T-helper 2 cell treated with Interferon-gamma antibody and Interleukin-4, amounts not matched to agents 5 μg/mL and 100 μg/mL, for 36 hours (primary cell): ENCODE measurements at regions not wholly inside any gene's neighbourhood (a gene's known extent, or its start where the extent isn't known, plus 50 kb on each side); places are given as distances from the start of the nearest gene placed in this dataset.
"Not testable (repeated sequence)": the region's sequence is repeated elsewhere in the genome, so short reads cannot be mapped to it uniquely, and the experiment has no call there.

ENCODE experiments used
- DNase-seq: peaks from one replicate; pipeline ENCODE4 v3.0.0; 2021; ENCODE audit warnings: low spot score
- H3K27ac Mint-ChIP-seq: one replicate; pipeline ENCODE4 v1.8.0; 2021; ENCODE audit warnings: mild to moderate bottlenecking, mixed read lengths
- H3K27me3 Mint-ChIP-seq: one replicate; pipeline ENCODE4 v1.8.0; 2021; ENCODE audit warnings: low read depth, mixed read lengths
- H3K36me3 Mint-ChIP-seq: one replicate; pipeline ENCODE4 v1.8.0; 2021; ENCODE audit warnings: low read depth, mixed read lengths
- H3K4me1 Mint-ChIP-seq: one replicate; pipeline ENCODE4 v1.8.0; 2021; ENCODE audit warnings: low read depth, mixed read lengths
- H3K4me3 Mint-ChIP-seq: one replicate; pipeline ENCODE4 v1.8.0; 2022; ENCODE audit warnings: mild to moderate bottlenecking, moderate library complexity, mixed read lengths
- H3K9me3 Mint-ChIP-seq: one replicate; pipeline ENCODE4 v1.8.0; 2021; ENCODE audit warnings: mixed read lengths

DNA sequence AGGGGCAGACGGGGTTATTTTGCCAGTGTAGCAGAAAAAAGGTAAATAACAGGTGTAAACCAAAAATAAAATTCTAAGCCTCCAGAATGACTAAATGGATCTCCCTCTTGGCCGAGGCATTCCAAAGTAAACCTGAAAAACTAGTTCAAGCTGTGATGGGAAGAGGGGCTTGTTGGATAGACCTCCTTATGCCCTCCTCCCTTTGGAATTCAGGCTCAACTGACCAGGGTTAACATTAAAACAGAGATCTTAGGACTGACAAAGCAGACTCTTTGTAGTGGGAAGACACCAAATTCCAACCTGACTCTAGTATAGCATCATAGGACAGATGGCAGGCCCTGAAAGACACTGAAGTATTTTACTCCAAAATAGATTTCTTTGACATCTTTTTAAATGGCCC is 113.8 kb upstream of the ITGB1 start:
- H3K27ac Mint-ChIP-seq: no peak overlapping the region
- H3K4me3 Mint-ChIP-seq: no peak overlapping the region
- H3K36me3 Mint-ChIP-seq: no peaks in the 10 kb centered on the region
- peaks cover 1% of the 10 kb centered on the region for H3K4me1 Mint-ChIP-seq
- peaks cover 6% of the 10 kb centered on the region for H3K9me3 Mint-ChIP-seq
- H3K27me3 Mint-ChIP-seq: no peaks in the 10 kb centered on the region
- DNase-seq: no peak

- no peaks in the 10 kb centered on the region for H3K27me3 Mint-ChIP-seq
- no peak overlapping the region for H3K27ac Mint-ChIP-seq
- peaks cover 6% of the 10 kb centered on the region for H3K9me3 Mint-ChIP-seq
- H3K4me1 Mint-ChIP-seq: peaks cover 1% of the 10 kb centered on the region
- DNase-seq: no peak
- no peaks in the 10 kb centered on the region for H3K36me3 Mint-ChIP-seq
- no peak overlapping the region for H3K4me3 Mint-ChIP-seq
Measured at GRCh38 chr10:33070101-33070500, 112.1 kb upstream of the ITGB1 start.

DNA sequence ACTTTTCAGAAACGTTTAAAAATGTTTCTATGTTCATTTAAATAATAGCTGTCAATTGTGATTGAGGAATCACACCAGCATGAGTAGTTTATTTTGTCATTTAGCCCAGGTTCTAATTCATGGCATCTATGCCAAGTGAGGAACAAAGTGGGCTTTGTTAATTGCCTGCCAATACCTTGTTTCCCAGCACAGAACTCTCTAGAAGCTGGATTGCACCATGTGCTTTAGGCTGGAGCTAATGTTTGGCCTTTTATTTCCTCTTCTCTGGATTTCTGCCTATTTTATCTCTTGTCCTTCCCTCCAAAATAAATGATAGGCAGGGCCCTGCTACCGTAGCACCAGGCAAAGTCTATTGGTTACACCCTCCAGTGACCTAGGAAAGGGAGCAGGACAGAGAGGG is 109.9 kb upstream of the ITGB1 start:
- no peaks in the 10 kb centered on the region for H3K27me3 Mint-ChIP-seq
- H3K4me1 Mint-ChIP-seq: peaks cover 1% of the 10 kb centered on the region
- peaks cover 6% of the 10 kb centered on the region for H3K9me3 Mint-ChIP-seq
- no peak for DNase-seq
- no peak overlapping the region for H3K4me3 Mint-ChIP-seq
- no peaks in the 10 kb centered on the region for H3K36me3 Mint-ChIP-seq
- H3K27ac Mint-ChIP-seq: no peak overlapping the region

- Mint-ChIP-seq H3K4me3 (no peak overlapping the region), H3K27me3 (no peaks in the 10 kb centered on the region), H3K36me3 (no peaks in the 10 kb centered on the region), H3K9me3 (peaks cover 6% of the 10 kb centered on the region), H3K4me1 (peaks cover 1% of the 10 kb centered on the region), H3K27ac (no peak overlapping the region)
- DNase-seq: no peak
Measured at GRCh38 chr10:33067481-33067880, 109.5 kb upstream of the ITGB1 start.

DNA sequence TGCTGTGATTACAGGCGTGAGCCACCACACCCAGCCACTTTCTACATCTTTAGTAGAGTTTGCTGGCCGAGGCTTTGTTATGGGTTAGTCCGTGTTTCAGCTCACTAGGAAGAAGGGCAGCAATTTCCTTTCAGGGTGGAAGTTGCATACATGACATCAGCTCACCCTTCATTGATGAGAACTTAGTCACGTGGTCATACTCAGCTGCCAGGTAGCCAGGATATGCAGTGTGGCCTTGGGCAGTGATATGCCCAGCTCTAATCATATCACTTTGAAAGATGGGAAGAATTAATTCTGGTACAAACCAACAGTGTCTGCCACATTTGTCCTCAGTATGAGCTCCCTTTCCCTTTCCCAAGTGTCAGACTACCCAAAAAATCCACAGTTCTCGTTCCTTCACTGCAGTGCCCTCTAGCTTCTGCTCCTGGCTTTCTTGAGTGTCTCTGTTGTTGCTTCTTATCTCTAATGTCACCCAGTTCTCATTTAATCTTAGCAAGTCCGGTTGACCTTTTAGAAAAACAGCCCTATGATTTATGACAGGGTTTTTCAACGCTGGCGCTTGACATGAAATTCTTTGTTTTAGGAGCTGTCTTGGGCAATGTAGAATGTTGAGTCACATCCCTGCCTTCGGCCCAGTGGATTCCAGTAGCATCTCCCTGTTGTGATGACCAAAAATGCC is 108.7 kb upstream of the ITGB1 start:
- Mint-ChIP-seq H3K27ac (no peak overlapping the region), H3K36me3 (no peaks in the 10 kb centered on the region), H3K9me3 (peaks cover 6% of the 10 kb centered on the region), H3K4me1 (peaks cover 1% of the 10 kb centered on the region), H3K27me3 (no peaks in the 10 kb centered on the region), H3K4me3 (no peak overlapping the region)
- no peak for DNase-seq

DNA sequence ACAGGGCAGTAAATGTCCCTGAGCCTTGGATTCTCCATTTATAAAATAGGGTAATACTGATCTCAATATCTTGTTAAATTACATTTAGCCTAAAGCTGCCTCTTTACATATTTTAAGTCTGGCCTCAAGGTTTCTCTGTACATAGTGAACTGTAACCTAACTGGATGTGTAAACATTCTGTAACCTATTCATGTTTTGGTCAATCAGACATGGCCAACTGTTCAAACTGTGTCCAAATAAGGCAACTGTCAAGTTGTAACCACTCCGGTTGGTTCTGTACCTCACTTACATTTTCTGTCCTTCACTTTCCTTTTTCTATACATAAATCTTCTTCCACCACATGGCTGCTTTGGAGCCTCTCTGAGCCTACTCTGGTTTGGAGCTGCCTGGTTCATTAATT is 107.1 kb upstream of the ITGB1 start:
- H3K4me3 Mint-ChIP-seq: no peak overlapping the region
- H3K27me3 Mint-ChIP-seq: no peaks in the 10 kb centered on the region
- H3K36me3 Mint-ChIP-seq: no peaks in the 10 kb centered on the region
- no peak for DNase-seq
- H3K4me1 Mint-ChIP-seq: peaks cover 1% of the 10 kb centered on the region
- peaks cover 9% of the 10 kb centered on the region for H3K9me3 Mint-ChIP-seq
- H3K27ac Mint-ChIP-seq: no peak overlapping the region

GRCh38 chr10:33064706-33065105 is 106.7 kb upstream of the ITGB1 start:
- DNase-seq: no peak
- Mint-ChIP-seq H3K27ac (no peak overlapping the region), H3K4me3 (no peak overlapping the region), H3K9me3 (peaks cover 9% of the 10 kb centered on the region), H3K4me1 (peaks cover 1% of the 10 kb centered on the region), H3K27me3 (no peaks in the 10 kb centered on the region), H3K36me3 (no peaks in the 10 kb centered on the region)

GRCh38 chr10:33057620-33058019 is 99.6 kb upstream of the ITGB1 start:
- Mint-ChIP-seq H3K27ac (no peak overlapping the region), H3K4me3 (no peak overlapping the region), H3K9me3 (peaks cover 3% of the 10 kb centered on the region)

DNA sequence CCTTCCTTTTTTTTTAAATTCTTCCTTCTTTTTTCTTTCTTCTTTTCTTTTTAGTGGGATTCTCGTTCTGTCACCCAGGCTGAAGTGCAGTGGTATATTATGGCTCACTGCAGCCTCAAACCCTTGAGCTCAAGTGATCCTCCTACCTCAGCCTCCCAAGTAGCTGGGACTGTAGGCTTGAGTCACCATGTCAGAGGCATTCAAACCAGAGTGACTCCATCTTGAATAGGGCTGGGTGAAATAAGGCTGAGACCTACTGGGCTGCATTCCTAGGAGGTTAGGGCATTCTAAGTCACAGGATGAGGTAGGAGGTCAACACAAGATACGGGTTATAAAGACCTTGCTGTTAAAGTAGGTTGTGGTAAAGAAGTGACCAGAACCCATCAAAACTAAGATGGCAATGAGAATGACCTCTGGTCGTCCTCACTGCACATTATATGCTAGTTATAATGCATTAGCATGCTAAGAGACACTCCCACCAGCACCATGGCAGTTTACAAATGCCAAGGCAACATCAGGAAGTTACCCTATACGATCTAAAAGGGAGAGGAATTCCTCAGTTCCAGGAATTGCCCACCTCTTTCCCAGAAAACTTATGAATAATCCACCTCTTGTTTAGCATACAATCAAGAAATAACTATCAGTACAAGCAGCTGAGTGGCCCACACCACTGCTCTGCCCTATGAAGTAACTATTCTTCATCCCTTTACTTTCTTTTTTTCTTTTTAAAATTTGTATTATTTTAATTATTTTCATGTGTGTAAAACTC is 99.0 kb upstream of the ITGB1 start:
- Mint-ChIP-seq H3K9me3 (peaks cover 3% of the 10 kb centered on the region), H3K27me3 (peaks cover 25% of the 10 kb centered on the region), H3K36me3 (no peaks in the 10 kb centered on the region), H3K4me1 (no peaks in the 10 kb centered on the region), H3K27ac (no peak overlapping the region), H3K4me3 (no peak overlapping the region)
- no peak for DNase-seq

More at GRCh38 chr10:33057620-33058019, 99.6 kb upstream of the ITGB1 start:
- Mint-ChIP-seq H3K36me3 (no peaks in the 10 kb centered on the region), H3K4me1 (no peaks in the 10 kb centered on the region), H3K27me3 (peaks cover 22% of the 10 kb centered on the region)
- no peak for DNase-seq

GRCh38 chr10:33055625-33056024 is 97.6 kb upstream of the ITGB1 start:
- Mint-ChIP-seq H3K27me3 (peaks cover 25% of the 10 kb centered on the region), H3K4me3 (no peak overlapping the region), H3K9me3 (peaks cover 2% of the 10 kb centered on the region), H3K27ac (no peak overlapping the region), H3K4me1 (no peaks in the 10 kb centered on the region), H3K36me3 (no peaks in the 10 kb centered on the region)
- no peak for DNase-seq

- Mint-ChIP-seq H3K9me3 (no peaks in the 10 kb centered on the region), H3K27ac (no peak overlapping the region), H3K4me3 (no peak overlapping the region), H3K36me3 (no peaks in the 10 kb centered on the region), H3K4me1 (no peaks in the 10 kb centered on the region), H3K27me3 (peaks cover 25% of the 10 kb centered on the region)
- DNase-seq: no peak
Measured at GRCh38 chr10:33052915-33053810, 95.1 kb upstream of the ITGB1 start.

DNA sequence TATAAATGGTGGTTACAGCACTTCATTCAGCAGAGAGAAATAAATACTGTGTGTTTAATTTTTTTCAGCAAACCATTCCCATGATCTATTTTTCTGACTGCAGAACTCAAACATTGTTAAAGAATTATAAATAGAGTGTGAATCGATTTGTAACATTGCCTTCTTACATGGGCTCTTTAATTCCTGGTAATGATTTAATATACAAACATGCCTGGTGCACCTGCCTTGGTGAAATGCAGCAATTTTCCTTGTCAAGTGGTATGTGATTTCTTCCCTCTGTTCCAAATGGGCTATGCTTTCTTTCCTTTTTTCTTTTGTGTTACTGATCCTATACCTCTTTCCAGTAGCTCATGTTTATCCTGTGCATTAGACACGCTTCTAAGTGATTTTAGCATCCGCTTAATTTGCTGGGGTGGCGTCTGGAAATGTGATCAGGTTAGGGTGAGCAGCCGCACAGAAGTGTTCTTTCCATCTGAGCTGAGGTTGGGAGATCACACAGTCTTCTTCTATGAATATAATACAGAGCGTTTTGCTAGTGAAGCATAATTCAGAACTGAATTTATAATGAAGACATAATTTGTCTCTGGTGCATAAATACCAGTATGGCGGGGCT is 94.3 kb upstream of the ITGB1 start:
- DNase-seq: no peak
- no peak overlapping the region for H3K27ac Mint-ChIP-seq
- no peaks in the 10 kb centered on the region for H3K9me3 Mint-ChIP-seq
- H3K4me3 Mint-ChIP-seq: no peak overlapping the region
- peaks cover 25% of the 10 kb centered on the region for H3K27me3 Mint-ChIP-seq
- no peaks in the 10 kb centered on the region for H3K4me1 Mint-ChIP-seq
- no peaks in the 10 kb centered on the region for H3K36me3 Mint-ChIP-seq

DNA sequence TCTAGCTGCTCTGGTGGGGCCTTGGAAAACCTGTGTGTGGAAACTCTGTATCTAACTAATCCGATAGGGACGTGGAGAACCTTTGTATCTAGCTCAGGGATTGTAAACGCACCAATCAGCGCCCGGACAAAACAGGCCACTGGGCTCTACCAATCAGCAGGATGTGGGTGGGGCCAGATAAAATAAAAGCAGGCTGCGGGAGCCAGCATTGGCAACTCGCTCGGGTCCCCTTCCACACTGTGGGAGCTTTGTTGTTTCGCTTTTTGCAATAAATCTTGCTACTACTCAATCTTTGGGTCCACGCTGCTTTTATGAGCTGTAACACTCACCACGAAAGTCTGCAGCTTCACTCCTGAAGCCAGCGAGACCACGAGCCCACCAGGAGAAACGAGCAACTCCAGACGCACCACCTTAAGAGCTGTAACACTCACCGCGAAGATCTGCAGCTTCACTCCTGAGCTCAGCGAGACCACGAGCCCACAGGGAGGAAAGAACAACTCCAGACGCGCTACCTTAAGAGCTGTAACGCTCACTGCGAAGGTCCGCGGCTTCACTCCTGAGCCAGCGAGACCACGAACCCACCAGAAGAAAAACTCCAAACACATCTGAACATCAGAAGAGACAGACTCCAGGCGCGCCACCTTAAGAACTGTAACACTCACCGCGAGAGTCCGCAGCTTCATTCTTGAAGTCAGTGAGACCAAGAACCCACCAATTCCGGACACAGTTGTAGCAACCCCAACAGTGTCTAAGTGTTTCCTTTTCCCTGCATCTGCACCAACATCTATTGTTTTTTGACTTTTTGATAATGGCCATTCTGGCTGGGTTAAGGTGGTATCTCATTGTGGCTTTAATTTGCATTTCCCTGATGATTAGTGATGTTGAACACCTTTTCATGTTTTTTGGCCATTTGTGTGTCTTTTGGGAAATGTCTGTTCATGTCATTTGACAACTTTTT is 92.2 kb upstream of the ITGB1 start:
- not testable (repeated sequence) for H3K9me3 Mint-ChIP-seq, H3K36me3 Mint-ChIP-seq, DNase-seq, H3K4me1 Mint-ChIP-seq
- H3K27me3 Mint-ChIP-seq: peaks cover 13% of the 10 kb centered on the region
- peak overlapping the region; percentile 78 for H3K4me3 Mint-ChIP-seq
- peak overlapping the region; percentile 65 for H3K27ac Mint-ChIP-seq
